GM21390 (cell line): ENCODE measurements at regions not wholly inside any gene's neighbourhood (a gene's known extent, or its start where the extent isn't known, plus 50 kb on each side); places are given as distances from the start of the nearest gene placed in this dataset.
"Not testable (repeated sequence)": the region's sequence is repeated elsewhere in the genome, so short reads cannot be mapped to it uniquely, and the experiment has no call there.

ENCODE experiments used
- ATAC-seq: cut with Tn5 transposase; IDR thresholded peaks from one replicate; pipeline ENCODE4 v1.9.1; 2021; ENCODE audit not compliant: unreplicated experiment

- no peak for ATAC-seq
Observed at GRCh38 chr13:68987585-68987984, 1120.0 kb upstream of the ATXN8OS start.

GRCh38 chr13:68984688-68985319, 1122.8 kb upstream of the ATXN8OS start:
- ATAC-seq: no peak

DNA sequence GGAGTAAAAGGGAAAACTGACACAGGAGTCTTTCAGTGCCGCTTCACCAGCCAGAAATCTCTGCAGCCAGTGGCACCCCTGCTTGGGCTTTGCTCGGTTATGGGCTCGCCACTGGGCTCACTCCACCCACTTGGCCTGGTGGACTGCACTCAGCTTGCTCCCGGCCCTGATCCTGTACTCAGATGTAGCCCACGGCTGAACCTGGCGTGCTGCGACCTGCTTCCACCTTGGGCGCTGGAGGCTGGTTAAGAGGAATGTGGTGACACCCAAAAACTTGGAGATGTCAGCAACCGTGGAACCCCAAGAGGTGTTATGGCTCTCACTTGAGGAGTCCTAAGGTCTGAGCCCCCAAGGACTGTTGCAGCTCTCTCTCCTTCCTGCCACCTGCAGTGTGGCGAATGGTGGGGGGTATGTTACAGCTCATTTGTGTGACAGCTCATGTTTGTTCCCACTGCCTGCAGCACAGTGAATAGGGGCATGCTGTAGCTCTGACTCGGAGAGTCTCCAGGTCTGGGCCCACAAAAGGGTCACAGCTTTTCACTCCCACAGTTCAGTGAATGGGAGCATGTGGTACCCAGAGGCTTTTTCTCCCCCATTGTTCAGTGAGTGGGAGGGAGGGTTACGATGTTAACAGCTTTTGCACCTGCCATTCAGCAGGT, 1124.5 kb upstream of the ATXN8OS start:
- no peak for ATAC-seq

DNA sequence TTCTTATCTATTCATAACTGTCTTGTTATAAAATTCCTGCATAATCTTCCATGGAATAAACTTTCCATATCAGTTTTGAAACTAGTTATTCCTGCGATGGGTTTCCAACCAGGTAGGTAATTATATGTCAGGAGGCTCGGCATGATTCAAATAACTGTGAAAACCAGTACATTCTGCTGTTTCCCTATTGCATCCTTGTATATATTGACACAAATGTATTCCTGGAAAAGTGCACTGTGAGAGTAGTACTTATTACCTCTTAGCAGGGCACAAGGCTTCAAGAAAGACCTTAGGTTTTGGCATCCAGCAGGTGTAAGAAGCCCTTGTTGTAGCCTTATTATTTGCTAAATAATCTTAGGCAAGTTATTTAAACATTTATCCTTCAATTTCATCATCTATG, 1131.3 kb upstream of the ATXN8OS start:
- no peak for ATAC-seq

DNA sequence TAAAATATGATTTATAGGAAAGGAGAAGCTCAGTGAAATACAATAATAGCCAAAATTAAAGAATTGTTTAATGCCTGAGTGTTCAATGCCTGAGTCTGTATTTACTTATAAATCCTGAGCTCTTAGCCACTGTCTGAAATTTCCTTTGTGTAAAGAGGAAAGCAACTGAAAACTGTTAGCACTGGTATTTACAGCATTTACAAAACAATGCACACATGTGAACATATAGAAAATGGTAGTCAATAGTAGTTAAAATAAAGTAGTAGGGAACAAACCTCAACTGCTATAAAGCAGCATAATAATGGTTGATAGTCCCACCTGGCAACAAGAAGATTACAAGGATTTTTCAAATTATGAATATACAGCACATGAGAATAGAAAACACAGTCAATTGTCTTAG, 1137.1 kb upstream of the ATXN8OS start:
- no peak for ATAC-seq

- no peak for ATAC-seq
Observed at GRCh38 chr13:68948586-68948985, 1159.0 kb upstream of the ATXN8OS start.

GRCh38 chr13:68944272-68944671, 1163.4 kb upstream of the ATXN8OS start:
- no peak for ATAC-seq

DNA sequence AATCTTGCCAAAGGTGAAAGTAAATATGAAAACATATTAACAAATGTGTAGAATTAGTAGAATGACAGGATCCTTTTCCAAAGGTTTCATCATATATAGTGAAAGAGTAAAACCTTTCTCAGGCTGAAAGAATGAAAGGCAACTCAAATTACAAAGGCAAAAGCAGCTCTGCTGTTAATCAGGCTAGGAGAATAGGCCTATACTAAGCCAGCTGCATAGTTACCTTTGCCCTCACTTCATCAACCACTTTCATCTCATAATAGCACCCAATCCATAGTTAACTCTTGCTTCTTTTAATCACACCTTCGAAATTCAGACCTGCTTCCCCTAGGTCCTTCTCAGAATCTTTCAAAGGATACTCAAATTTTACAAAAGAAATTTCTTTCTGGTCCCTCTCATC, 1167.6 kb upstream of the ATXN8OS start:
- ATAC-seq: no peak

DNA sequence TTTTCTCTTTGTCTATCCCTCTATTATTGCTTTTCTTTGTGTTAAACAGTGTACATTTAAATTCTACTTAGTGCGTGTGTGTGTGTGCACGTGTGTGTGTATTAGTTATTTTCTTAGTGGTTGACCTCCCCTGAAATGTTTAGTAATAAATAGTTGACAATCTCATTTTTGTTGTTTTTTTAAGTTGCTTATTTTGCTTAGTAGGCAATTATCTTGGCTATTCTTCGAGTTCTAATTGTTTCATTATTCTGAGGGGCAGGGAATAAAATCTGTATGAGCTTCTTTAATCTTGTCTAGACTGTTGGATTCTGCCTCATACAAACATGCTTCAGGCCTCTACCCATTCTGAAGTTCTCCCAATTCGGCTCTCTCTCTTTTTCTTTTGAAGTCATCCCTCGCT, 1169.0 kb upstream of the ATXN8OS start:
- no peak for ATAC-seq

- no peak for ATAC-seq
Observed at GRCh38 chr13:68929075-68929745, 1178.4 kb upstream of the ATXN8OS start.

DNA sequence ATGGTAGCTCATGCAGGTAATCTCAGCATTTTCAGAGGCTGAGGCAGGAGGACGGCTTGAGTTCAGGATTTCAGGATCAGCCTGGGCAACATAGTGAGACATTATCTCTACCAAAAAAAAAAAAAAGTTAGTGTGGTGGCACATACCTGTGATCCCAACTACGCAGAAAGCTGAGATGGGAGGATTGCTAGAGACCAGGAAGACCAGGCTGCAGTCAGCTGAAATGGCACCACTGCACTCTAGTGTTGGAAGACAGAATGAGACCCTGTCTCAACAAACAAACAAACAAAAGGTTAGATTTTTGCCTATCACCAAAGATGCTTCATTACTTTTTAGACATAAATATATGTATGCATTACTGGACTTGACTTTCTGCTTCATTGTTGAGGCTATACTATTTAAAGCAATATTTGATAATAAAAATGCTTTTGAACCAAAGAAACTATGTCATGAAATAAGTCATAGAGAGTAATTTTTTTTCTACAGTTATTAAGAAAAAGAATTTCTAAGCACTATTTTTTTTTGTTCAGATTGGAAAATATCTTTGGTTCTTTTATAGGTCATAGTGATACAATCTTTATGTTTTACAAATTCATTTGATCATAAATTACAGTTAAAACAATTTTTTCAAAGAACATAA, 1180.1 kb upstream of the ATXN8OS start:
- no peak for ATAC-seq

GRCh38 chr13:68923995-68924394, 1183.6 kb upstream of the ATXN8OS start:
- ATAC-seq: no peak

- ATAC-seq: no peak
Observed at GRCh38 chr13:68908879-68909278, 1198.7 kb upstream of the ATXN8OS start.

- ATAC-seq: no peak
Observed at GRCh38 chr13:68905186-68905585, 1202.4 kb upstream of the ATXN8OS start.

DNA sequence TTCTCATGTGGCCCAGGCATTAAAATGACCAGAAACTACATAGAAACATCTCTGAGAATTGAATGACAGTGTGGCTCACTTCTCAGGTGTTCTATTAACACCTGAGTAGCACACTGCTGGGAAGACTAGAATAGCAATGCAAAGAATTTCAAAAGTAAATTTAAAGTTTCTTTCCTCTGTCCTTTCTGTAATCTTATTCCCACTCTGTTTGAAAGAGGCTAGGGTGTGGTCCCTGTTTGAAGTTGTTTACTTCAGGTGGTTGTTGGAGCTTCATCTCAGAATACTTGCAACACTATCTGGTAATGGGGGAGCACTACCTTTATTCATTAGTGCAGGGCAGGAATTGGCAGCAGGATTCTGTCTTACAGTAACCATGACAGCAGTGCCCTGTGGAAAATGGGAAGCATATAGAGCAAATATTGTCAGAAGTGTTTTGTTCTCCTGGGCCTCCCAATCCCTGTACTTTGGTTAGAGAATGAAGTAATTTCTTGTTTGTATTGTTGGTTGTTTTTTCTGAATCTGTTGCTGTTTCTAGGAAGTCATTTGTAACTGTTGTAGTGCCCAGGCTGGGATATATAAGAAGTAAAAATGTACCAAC, 1210.2 kb upstream of the ATXN8OS start:
- no peak for ATAC-seq

GRCh38 chr13:68895696-68896095, 1211.9 kb upstream of the ATXN8OS start:
- ATAC-seq: no peak

GRCh38 chr13:68893721-68894120, 1213.9 kb upstream of the ATXN8OS start:
- ATAC-seq: not testable (repeated sequence)

DNA sequence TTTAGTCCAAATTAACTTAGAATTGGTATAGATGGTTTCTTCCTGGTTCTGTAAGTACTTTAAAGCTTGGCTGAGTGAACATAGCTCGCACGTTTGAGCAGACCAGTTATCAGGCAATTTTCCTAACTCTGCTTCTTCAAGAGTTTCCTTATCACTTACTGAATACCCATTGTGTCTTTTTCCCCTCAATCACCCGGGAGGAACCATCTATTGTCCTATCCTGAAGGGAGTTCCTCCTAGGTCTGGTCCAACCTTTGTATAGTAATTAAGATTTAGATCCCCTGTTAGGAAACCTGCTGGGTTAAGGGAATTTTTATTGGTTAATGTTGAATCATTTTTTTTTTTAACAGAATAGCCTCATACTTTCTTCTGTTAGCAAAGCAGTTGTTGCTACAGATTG, 1215.0 kb upstream of the ATXN8OS start:
- not testable (repeated sequence) for ATAC-seq

- ATAC-seq: not testable (repeated sequence)
Observed at GRCh38 chr13:68890101-68890500, 1217.5 kb upstream of the ATXN8OS start.

DNA sequence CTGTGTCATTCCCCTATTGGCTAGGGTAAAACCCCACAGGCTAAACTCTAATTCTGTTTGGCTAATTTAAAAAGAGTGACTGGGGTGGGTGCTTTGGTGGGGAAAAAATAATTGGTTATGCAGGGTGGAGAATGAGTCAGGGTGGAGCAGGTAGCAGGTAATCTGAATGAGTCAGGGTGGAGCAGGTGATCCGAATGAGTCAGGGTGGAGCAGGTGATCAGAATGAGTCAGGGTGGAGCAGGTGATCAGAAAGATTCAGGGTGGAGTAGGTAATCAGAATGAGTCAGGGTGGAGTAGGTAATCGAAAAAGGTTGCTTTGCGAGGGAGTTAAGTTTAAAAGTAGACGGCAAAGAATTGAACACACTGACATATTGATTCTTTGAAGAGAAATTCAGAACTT, 1218.8 kb upstream of the ATXN8OS start:
- no peak for ATAC-seq

GRCh38 chr13:68872338-68872737, 1235.3 kb upstream of the ATXN8OS start:
- ATAC-seq: no peak
